MCF 10A (cell line): ENCODE measurements at regions not wholly inside any gene's neighbourhood (a gene's known extent, or its start where the extent isn't known, plus 50 kb on each side); places are given as distances from the start of the nearest gene placed in this dataset.
"Not testable (repeated sequence)": the region's sequence is repeated elsewhere in the genome, so short reads cannot be mapped to it uniquely, and the experiment has no call there.

Source experiments
- BruUV-seq: library from RNA; stranded (reverse); fragments of 400-500 nt; replicated peaks from 2 replicates; lab custom pipeline; 2021; lab: Mats Ljungman, UMichigan
- CTCF ChIA-PET: fragments of 300-600 bp; sonication (Branson Sonifier 250); formaldehyde crosslinking; extraction: SDS; loops from one replicate; lab custom pipeline; 2021; ENCODE audit warnings: antibody characterized with exemption, inconsistent platforms; lab: Yijun Ruan, JAX
- POLR2A ChIA-PET: fragments of 300-600, 350-650 bp; sonication (Branson Sonifier 250); formaldehyde crosslinking; extraction: SDS; loops from one replicate; lab custom pipeline; 2020; ENCODE audit warnings: antibody characterized with exemption, inconsistent platforms; lab: Yijun Ruan, JAX
- DNase-seq: peaks from one replicate; pipeline ENCODE4 v3.0.0-alpha.2; 2018; ENCODE audit not compliant: unreplicated experiment
- H3K27ac Mint-ChIP-seq: one replicate; pipeline ENCODE4 v1.8.0; 2022; ENCODE audit warnings: mild to moderate bottlenecking, low read depth, mixed read lengths; ENCODE audit not compliant: unreplicated experiment
- H3K27me3 Mint-ChIP-seq: one replicate; pipeline ENCODE4 v1.8.0; 2022; ENCODE audit warnings: mixed read lengths; ENCODE audit not compliant: insufficient read depth, unreplicated experiment
- H3K36me3 Mint-ChIP-seq: one replicate; pipeline ENCODE4 v1.8.0; 2022; ENCODE audit warnings: mild to moderate bottlenecking, moderate library complexity, mixed read lengths; ENCODE audit not compliant: insufficient read depth, unreplicated experiment
- H3K4me1 Mint-ChIP-seq: one replicate; pipeline ENCODE4 v1.8.0; 2022; ENCODE audit warnings: mixed read lengths; ENCODE audit not compliant: insufficient read depth, unreplicated experiment
- H3K4me3 Mint-ChIP-seq: one replicate; pipeline ENCODE4 v1.8.0; 2022; ENCODE audit warnings: mild to moderate bottlenecking, moderate library complexity, mixed read lengths; ENCODE audit not compliant: unreplicated experiment
- H3K9me3 Mint-ChIP-seq: one replicate; pipeline ENCODE4 v1.8.0; 2022; ENCODE audit warnings: mixed read lengths; ENCODE audit not compliant: unreplicated experiment
- intact Hi-C: fragments of 100-400 bp; cut with micrococcal nuclease; formaldehyde crosslinking; loops from 2 replicates; pipeline ENCODE4 v1.14.1; 2022
- TF ChIP-seq, protein P1 (sequence below): fragments of 200-600 bp; IDR thresholded peaks from one replicate; pipeline ENCODE4 v1.8.0; 2022; ENCODE audit warnings: antibody characterized with exemption, mild to moderate bottlenecking; ENCODE audit not compliant: unreplicated experiment

DNA sequence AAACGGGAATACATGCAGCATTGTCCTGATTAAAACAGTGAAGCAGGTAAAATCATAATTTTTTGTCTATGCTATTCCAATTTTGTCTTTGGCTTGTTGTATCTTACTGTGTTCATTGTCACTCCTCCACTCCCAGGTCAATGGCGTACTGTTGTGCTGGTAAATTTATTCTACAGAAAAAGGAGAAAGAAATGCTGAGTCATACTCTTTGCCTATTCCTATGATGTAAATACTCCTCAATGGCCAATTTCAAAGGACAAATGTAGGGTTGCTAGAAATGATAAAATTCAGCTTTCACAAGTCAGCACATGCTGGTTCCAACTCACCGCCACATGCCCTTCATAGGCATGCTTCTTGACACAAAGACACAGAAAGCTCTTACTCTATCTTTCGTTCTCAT is 694.4 kb upstream of the PCDH20 start:
- no TSS peak for BruUV-seq
- POLR2A ChIA-PET = no interaction called here
- CTCF ChIA-PET = no interaction called here
- no peak for DNase-seq
- no peaks in the 10 kb centered on the region for H3K4me1 Mint-ChIP-seq
- no peaks in the 10 kb centered on the region for H3K36me3 Mint-ChIP-seq
- peaks cover 6% of the 10 kb centered on the region for H3K27me3 Mint-ChIP-seq
- no peak overlapping the region for H3K27ac Mint-ChIP-seq
- no peak overlapping the region for H3K4me3 Mint-ChIP-seq
- H3K9me3 Mint-ChIP-seq = no peaks in the 10 kb centered on the region
- TF ChIP-seq, protein P1, sequence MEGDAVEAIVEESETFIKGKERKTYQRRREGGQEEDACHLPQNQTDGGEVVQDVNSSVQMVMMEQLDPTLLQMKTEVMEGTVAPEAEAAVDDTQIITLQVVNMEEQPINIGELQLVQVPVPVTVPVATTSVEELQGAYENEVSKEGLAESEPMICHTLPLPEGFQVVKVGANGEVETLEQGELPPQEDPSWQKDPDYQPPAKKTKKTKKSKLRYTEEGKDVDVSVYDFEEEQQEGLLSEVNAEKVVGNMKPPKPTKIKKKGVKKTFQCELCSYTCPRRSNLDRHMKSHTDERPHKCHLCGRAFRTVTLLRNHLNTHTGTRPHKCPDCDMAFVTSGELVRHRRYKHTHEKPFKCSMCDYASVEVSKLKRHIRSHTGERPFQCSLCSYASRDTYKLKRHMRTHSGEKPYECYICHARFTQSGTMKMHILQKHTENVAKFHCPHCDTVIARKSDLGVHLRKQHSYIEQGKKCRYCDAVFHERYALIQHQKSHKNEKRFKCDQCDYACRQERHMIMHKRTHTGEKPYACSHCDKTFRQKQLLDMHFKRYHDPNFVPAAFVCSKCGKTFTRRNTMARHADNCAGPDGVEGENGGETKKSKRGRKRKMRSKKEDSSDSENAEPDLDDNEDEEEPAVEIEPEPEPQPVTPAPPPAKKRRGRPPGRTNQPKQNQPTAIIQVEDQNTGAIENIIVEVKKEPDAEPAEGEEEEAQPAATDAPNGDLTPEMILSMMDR = no peak
- intact Hi-C loops = no loop called here

DNA sequence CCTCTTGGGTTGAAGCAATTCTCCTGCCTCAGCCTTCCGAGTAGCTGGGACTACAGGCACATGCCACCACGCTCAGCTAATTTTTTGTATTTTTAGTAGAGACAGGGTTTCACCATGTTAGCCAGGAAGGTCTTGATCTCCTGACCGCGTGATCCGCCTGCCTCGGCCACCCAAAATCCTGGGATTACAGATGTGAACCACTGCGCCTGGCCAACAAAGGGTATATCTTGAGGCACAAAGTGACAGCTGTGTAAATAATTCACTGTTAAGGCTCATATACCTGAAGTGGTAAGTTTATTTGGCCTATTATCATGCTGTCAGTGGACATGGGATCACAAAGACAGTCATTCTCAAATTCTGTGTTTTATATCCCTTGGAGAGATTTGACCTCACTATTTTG is 688.5 kb upstream of the PCDH20 start:
- CTCF ChIA-PET = interaction anchor here (0.6 kb wide), 1 partner anchor 217 kb away, joined by 3 read pairs; no protein-coding TSS in a partner anchor
- POLR2A ChIA-PET, H3K4me1 Mint-ChIP-seq, H3K27me3 Mint-ChIP-seq, H3K9me3 Mint-ChIP-seq, intact Hi-C loops, H3K36me3 Mint-ChIP-seq, H3K4me3 Mint-ChIP-seq, H3K27ac Mint-ChIP-seq, BruUV-seq, DNase-seq: not testable (repeated sequence)

DNA sequence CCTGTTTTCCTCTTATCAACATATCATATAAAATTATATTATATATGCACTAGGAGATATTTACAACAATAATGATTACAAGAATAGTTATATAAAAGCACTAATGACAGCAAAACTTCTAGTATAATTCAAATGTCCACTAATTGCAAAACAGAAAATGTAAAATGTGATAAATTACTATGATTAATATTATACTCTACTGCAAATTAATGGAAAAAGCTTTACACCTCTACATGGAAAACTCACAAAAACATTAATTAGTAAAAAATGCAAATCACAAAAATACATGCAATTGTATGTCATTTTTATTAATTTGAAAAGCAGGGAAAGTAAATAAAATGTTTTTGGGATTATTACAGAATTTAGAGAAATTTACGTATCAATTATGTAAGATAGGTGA is 681.0 kb upstream of the PCDH20 start:
- H3K27ac Mint-ChIP-seq = no peak overlapping the region
- ChIA-PET POLR2A (interaction anchor here (0.7 kb wide), 1 partner anchor 1830 kb away, joined by 3 read pairs; no protein-coding TSS in a partner anchor), CTCF (interaction anchor here (1.4 kb wide), 1 partner anchor 262 kb away, joined by 4 read pairs; no protein-coding TSS in a partner anchor)
- TF ChIP-seq, protein P1 = no peak
- H3K9me3 Mint-ChIP-seq = no peaks in the 10 kb centered on the region
- H3K4me3 Mint-ChIP-seq = no peak overlapping the region
- H3K36me3 Mint-ChIP-seq = no peaks in the 10 kb centered on the region
- no TSS peak for BruUV-seq
- no peak for DNase-seq
- H3K27me3 Mint-ChIP-seq = no peaks in the 10 kb centered on the region
- intact Hi-C loops = no loop called here
- no peaks in the 10 kb centered on the region for H3K4me1 Mint-ChIP-seq

DNA sequence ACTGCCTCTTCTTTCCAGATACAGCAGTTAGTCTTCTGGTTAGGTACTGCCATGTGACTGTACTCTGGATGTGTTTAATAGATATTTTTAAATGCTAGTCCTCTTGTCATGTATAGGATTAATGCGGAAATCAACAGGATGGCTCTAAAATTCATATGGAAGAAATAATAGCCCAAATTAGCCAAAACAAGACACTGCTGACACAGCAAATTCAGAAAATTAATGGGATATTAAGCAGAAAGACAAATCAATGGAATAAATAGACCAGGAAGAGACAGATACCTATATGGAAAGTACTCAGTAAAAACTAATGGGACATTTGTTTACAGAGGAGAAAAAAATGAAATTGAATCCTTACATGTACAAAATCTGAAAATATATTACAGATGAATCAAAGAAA is 679.3 kb upstream of the PCDH20 start:
- BruUV-seq = no TSS peak
- H3K4me3 Mint-ChIP-seq = no peak overlapping the region
- no peaks in the 10 kb centered on the region for H3K9me3 Mint-ChIP-seq
- H3K36me3 Mint-ChIP-seq = no peaks in the 10 kb centered on the region
- CTCF ChIA-PET = no interaction called here
- H3K27me3 Mint-ChIP-seq = no peaks in the 10 kb centered on the region
- TF ChIP-seq, protein P1 = no peak
- H3K4me1 Mint-ChIP-seq = no peaks in the 10 kb centered on the region
- no peak for DNase-seq
- no peak overlapping the region for H3K27ac Mint-ChIP-seq
- POLR2A ChIA-PET = no interaction called here
- intact Hi-C loops = no loop called here
